Fibroblast of skin of left quadriceps (primary cell): ENCODE measurements at regions not wholly inside any gene's neighbourhood (a gene's known extent, or its start where the extent isn't known, plus 50 kb on each side); places are given as distances from the start of the nearest gene placed in this dataset.

Experiments used
- DNase-seq, 2 experiments: peaks; one replicate each; pipeline ENCODE4 v3.0.0-alpha.2; 2013; ENCODE audit warnings: low read depth in 2 of 2

DNA sequence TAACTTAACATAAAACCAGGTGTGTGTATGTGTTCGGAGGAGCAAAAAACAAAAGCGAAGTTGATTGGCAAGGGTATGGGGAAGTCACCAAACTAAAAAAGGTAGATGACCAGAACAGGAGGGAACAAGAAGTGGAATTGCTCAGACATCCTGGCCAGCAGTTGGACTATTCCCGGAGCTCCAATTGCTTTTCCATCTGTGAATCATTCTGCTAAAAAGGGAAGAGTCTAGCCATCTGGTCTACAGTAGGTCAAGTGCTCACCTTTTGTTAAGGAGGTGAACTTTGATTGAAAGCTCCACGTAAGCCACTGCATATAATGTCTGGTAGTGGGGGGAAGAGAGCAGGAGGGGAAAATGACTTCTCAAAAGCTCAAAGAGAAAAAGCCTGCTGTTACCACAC, 50.0 kb upstream of the BET1 start:
- DNase-seq = no peak

DNA sequence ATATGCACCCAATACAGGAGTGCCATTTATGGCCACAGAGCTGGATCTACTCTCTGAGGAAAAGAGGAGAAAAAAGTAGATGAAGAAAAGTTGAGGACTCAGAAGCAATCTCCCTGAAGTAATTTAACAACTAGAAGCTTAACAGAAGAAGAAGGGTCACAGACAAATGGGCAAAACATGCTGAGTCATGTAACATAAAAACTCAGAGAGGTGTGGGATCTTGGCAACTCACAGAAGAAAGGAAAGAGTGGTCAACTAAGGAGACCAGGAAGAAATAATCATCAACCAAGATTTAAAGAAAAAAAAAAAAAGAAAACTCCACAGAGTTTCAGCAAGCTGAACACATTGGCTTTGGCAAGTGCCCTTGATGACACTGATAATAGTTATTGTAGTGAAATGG, 51.8 kb upstream of the BET1 start:
- no peak for DNase-seq

DNA sequence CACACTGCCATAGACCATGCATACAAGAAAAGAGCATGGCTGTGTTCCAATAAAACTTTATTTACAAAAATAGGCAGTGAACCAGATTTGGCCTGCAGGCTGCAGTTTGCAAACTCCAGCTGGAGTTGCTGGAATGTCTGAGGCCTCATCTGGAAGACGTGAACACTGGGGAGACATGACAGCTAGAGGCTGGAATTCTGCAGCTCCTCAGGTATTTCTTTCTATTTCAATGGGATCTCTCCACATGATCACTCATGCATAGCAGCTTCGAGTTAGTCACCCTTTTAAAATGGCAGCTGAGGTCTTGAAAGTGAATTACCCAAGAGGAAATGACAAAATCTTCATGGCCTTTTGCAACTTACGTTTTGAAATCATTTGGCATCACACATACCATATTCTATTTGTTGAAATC, 52.6 kb upstream of the BET1 start:
- peak; percentile 80 to 81 for DNase-seq

DNA sequence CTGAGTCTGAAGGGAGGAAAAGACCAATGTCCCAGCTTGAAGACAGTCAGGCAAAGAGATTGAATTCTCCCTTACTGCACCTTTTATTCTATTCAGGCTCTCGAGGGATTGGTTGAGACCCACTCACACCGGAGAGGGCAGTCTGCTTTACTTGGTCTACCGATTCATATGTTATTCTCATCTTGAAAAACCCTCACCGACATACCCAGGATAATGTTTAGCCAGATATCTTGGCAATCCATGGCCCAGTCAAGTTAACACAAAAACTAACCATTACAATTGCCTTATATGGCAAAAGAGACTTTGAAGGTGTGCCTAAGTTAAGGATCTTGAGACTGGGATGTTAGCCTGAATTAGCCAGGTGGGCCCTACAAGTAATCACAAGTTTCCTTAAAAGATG, 53.8 kb upstream of the BET1 start:
- DNase-seq = no peak

DNA sequence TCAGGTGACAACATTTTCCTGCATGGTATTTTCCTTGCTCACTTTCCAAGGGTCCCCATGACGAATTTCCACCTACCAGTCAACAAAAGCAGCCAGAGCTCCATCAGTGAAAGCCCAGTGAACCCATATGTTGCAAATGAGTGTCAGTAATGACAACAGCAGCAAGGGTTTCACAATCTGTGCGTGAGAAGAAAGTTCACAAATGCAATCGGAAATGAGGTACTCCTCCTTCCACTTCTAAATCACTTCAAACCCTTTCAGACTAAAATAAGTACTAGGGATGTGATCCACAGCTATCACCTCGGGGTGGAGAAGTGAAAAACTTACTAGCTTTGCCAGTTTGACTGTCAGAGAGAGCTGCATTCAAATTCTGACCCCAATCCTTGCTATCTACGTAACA, 55.6 kb upstream of the BET1 start:
- peak; percentile 77 to 79 for DNase-seq

DNA sequence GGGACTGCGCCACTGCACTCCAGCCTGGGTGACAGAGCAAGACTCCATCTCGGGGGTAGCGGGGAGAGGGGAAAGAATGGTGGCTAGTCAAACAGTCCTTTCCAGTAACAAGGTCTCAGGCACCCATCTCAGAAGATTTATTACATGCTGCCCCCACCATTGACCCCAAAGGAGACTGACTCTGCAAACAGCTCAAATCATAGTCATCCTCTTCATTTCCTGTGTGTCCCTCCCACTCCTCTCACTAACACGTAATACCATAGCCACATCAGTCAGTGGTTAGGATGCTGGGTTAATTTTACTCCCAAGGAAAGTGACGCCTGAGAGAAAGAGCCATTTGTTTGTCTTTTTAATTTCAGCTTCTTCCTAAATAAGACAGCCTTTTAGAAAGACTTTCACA, 56.6 kb upstream of the BET1 start:
- no peak for DNase-seq

DNA sequence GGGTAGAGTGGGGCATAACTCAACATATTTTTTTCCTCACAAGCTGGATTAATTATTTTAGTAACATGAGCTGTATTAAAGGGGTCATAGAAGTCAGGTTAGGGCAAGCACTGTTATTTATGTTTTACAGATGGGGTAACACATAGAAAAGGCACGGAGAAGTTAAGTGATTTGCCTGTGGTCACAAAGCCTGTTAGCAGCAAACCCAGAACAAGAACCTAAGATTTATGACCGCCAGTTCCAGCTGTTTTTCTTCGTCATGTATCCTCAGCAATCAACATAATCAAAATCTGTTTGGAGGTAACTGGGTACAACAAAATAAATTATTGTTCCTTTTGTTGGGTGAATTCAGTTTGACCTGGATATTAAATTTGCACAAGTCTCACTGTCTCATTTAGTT, 57.2 kb upstream of the BET1 start:
- DNase-seq = peak in 1 of 2 experiments; percentile 49

DNA sequence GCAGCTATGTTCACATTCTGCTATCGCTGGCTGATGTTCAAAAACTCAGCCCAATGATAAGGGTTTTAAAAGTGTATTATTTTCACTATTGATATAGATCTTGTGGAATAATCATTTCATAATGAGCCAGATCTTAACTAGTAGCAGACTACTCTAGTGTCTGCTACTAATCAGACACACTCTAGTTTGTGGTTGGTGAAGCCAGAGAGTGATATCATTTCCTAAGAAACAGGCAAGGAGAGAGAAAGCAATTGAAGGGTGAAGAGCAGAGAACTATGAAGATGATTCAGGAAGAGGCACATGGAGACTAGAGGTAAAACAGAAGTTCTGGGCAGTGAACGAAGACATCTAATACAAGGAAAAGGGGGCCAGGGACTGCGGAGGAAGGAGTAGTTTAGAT, 58.2 kb upstream of the BET1 start:
- DNase-seq = peak; percentile 58 to 60

DNA sequence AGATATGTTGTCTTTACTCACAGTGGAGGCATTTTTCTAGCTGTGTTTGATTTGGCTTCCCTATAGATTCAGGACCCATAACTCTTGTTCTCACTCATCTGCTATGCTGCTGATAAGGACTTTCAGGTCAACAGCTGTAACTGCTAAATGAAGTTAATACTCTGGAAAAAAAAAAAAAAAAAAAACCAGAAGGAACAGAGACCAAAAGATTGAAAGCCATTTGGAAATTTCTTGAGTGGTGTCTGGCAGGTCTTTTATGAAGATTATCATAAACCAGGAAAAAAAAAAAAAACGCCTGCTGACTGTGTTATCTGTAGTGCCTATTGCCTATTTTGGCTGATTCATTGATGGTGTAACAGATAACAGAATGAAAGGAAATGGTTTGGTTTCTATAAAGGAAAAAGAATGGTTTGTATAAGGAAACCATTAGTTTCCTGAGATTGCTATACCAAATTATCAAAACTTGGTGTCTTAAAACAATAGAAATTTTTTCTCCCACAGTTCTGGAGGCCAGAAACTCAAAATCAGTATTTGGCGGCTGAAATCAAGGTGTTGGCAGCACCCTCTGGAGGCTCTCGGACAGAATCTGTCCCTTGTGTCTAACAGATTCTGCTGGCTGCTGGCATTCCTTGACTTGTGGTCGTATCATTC, 60.5 kb upstream of the BET1 start:
- no peak for DNase-seq

DNA sequence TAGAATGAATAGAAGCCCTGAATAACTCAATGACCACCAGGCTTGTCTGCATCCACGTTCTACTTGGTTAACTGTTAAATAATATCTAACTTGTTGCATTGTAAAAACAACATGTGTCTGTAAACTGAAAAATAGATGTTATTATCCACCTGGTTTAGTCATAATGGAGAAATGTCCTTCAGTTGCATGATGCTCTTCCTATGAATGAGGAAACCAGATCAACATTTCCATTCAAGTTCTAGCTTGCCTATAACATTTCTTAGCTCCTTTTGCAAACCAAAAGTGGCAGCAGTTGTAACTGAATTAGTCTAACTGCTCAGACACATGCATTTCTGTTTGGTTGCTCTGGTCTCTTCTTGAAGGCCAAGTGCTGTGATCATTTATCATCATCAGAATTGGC, 62.9 kb upstream of the BET1 start:
- DNase-seq = no peak

DNA sequence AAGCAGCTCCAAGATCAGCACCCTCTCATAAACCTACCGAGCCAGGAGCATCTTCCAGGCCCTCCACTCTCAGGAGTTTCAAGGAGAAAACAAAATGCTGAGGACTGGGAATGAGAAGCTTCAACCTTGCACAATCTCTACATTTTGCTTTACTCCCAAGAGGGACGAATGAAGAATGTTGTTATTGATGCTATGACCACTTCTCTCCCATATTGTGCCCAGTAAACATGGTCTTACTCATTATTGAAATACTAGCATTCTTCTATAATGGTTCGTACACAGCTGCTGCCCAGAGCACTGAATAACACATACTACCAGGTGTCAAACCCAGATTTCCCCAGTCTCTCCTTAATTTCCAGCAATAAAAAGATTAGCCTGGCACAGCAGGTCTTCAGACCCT, 63.4 kb upstream of the BET1 start:
- no peak for DNase-seq

DNA sequence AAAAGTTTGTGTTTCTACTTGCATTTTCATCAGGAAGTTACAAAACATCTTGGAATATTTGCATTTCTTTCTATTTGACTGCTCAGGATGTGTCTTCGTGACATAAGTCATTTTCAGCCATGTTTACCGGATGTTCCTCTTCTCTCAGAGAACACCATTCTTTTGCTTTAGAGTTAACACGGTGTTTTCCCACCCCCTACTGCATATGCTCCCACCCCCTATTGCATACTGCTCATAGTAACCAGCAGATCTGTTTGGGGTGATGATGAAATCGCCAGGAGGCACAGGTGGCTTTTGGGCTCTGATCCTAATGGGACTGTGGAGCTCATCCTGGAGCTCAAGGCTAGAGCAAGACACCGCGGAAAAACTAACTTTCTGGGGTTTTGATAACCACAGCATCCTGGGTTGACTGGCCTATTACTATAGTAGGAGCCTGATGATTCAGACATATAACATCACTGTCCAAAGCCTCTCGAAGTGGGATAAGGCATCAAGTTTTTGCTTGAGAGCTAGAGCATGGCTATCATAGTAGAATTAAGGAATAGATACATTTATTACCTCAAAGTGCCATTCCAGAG, 65.1 kb upstream of the BET1 start:
- DNase-seq = no peak

DNA sequence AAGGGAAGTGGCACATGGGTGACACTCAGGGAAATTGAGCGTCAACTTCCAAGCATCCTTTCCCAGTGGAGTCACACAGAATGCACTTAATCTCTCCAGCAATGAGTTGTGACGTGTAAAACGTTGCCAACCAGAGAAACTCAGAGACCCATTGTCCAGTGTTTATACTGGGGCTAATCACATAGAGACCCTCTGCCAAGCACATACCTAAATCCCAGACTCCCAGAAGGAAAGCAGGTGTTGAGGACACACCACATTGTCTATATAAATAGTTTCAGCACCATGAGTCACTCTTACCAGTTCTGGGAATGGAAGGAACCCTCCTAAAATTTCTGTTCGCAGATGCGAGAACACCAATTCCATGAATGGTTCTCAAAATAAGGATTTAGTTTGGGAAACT, 76.4 kb upstream of the BET1 start:
- no peak for DNase-seq

DNA sequence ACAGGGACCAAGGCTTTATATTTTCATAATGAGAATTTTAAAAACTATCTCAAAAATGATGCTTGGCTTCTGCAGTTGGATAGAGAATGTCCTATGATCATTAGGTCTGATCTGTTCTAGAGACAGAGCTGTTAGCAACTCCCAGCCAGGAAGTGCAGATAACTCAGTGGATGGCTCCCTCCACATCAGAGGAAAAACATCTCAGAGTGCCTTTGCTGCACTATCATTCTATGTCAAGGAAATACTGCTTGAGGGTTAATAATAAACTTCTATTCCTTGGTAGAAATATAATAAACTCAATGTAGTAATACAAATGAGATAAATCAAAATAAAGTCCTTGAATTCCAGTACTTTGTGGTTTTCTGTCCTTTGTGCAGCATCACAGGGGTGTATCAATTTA, 78.0 kb upstream of the BET1 start:
- DNase-seq = no peak

DNA sequence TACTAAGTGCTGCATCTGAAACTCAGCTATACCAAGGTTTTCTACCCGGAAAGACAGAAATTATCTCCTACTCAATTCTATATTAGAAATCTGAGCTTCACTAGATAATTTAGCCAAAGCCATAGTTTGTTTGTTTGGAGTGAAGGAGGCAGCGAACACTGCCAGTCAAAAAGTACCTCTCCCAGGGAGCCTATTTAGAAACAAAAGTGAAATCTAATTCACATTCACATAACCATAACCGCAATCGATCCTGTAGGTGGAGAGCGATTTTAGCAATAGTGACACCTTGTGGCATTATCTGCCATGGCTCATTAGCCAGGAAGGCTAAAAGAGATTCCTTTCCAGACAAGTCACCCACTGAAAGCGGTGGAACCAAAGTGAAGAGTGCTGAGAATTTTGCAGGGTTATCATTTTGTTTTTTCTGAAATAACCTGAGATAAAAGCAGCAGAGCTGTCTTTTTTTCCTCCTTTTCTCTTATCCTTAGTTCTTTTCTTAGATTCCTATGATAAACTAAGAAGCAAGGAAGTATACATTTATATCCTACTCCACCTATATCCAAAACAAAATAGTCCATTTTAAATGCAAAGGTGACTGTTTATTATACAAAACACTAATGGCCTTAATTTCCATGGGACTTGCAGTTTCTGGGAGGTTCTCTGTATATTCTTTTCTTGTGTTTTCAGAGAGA, 83.7 kb upstream of the BET1 start:
- peak; percentile 65 to 67 for DNase-seq

DNA sequence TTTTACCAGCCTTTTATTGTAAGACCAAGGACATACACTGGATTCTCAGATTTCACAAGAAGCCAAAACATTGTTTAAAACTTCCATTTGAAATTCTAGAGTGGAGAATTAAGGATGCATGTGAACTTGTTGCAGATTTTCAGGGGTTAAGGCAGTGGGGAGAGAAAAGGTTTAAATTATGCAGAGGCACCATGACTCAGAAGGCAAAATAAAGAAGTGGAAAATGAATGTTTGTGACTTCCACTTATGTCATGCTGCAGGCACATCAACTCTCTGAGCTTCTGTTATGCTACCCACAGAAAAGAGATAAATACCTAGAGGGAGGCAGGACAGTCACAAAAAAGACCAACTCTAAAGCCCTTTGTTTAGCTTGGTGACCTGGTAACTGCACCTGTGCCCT, 84.4 kb upstream of the BET1 start:
- no peak for DNase-seq

DNA sequence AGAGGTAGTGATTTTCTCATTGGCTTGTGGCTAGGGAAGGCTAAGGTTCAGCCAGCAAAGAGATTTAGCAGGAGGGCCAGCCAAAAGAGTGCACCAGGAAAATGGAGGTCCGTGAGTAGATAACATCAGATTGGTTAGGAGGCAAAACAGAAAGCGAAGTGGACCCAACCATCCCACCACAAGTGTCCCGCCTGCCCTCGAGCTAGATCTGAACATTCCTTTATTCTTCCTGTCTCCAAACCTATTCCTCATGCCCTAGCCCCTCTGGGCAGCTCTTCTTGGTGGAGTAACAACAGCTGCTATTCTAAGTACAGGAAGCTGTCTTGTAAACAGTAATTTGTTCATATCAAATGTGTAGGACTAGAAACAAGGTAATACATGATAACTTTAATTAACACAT, 85.7 kb upstream of the BET1 start:
- DNase-seq = no peak

DNA sequence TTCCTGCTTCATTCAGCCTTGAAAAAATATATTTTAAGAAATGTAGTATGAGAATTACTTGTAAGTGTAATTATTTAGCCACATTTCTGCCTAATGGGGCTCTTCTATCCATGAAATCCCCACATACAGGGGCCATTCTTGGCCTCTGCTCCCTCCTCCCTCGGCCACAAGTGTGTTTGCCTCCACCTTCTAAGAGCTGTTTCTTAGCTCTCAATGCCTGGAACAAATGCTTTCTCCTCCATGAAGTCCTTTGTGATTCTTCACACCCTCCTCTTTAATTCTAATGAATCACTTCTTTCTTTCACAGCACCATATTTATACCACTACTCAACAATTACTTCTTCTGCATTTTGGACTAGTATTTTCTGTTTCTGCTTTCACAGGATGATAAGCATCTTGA, 88.8 kb upstream of the BET1 start:
- DNase-seq = no peak

DNA sequence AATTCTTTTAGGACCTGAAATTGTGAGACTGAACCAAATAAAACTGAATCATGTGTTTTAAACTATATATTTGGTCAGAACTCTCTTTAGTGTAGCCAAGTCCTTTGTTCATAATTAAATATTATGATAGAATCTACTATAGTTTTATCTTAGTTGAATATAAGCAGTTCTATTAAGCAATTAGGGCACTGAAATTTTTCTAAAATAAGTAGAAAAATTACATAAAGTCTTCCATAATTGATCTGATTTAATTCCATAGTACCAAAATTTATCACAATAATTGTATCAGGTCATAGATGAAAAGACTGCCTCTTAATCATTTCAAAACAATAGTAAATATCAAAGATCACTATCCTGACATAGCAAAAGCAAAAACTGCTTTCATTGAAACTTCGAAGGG, 90.1 kb upstream of the BET1 start:
- no peak for DNase-seq

DNA sequence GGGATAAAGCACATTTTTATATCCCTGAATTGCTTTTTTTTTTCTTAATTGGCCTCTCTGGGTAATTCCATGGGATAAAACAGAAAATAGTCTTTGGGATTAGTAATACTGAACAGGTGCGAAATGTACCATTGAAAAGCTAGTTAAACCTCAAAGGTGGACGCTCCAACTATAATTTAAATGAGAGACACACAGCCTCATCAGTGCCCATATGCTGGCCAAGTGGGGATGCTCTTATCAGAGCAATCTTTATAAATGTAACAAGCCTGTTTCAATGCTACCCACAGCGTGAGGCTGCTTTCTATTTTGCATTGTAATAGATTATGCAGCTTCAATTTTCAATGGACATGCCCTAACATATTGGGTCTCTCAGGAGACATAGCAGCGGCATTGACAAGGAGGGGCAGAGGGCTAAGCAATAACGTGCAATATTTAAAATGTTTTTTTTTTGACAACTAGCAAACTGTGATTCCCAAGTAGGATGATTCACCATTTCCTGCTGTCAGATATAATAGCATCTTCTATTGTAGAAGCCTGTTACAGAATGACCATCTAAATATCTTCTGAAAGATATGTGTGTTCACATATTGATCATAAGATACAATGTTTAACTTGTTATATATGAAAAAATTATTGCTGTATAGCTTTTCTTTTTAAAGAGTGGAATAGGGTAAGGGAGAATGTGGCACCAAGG, 91.3 kb upstream of the BET1 start:
- no peak for DNase-seq

DNA sequence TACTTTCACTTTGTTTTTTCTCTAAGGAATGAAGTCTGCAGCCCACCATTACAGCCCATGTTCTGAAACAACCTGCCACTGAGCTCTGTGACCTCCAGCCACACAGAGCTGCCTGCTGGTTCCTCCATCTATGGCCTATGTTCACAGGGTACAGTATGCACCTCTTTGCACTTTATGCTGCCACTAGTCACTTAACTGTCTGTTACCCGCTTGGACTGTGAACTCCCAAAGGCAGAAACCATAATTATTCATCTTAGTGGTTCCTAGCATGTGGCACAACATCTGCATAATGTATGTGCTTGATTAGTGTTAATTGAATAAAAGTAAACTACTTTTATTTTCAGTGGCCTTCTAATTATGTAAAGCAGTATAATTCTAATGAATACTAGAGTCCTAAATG, 95.5 kb upstream of the BET1 start:
- no peak for DNase-seq

DNA sequence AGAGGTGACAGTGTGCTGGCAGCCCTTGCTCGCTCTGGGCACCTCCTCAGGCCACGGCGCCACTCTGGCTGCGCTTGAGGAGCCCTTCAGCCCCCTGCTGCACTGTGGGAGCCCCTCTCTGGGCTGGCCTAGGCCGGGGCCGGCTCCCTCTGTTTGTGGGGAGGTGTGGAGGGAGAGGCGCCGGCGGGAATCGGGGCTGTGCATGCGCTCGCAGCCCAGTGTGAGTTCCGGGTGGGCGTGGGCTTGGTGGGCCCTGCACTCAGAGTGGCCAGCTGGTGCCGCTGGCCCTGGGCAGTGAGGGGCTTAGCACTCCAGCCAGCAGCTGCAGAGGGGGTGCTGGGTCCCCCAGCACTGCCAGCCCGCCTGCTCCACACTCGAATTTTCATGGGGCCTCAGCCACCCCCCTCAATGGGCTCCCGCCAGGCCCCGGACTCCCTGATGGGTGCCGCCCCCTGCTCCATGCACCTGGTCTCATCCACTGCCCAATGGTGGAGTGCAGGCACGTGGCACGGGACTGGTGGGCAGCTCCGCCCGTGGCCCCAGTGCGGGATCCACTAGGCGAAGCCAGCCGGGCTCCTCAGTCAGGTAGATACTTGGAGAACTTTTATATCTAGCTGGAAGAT, 96.7 kb upstream of the BET1 start:
- DNase-seq = no peak

DNA sequence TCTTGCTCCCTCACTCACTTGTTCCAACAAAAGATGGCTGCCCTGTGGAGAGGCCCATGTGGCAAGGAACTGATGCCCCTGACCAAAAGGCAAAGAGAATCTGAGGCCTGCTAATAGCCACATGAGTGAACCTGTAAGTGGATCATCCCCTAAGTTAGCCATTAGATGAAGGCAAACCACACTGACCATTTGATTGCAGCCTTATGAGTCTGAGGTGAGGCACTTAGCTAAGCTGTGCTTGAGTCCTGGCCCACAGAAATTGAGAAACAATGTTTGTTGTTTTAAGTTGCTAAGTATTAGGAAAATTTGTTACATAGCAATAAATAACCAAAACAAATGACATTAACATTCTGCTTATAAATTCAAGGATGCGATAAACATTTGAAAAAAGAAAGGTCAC, 100.1 kb upstream of the BET1 start:
- no peak for DNase-seq
